ENCODE measurements at regions not wholly inside any gene's neighbourhood (a gene's known extent, or its start where the extent isn't known, plus 50 kb on each side); places are given as distances from the start of the nearest gene placed in this dataset.

DNA sequence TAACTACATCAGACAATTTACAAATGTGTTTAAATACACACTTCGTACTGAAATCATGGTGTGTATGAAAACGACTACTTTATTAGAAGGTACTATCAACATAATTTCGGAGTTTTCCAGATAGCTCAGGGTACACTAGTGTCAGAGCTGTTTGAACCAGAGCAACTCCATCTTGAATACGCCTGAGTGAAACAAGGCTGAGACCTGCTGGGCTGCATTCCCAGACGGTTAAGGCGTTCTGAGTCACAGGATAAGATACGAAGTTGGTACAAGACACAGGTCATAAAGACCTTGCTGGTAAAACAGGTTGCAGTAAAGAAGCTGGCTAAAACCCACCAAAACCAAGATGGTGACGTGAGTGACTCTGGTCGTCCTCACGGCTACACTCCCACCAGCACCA lies 167.6 kb downstream of the THBS2 start:
- no peak for TF ChIP-seq POLR2AphosphoS5 (IDR thresholded peaks at IDR 0.05)
- TF ChIP-seq EP300 (IDR thresholded peaks at IDR 0.05) = no peak
- TF ChIP-seq, protein P1, sequence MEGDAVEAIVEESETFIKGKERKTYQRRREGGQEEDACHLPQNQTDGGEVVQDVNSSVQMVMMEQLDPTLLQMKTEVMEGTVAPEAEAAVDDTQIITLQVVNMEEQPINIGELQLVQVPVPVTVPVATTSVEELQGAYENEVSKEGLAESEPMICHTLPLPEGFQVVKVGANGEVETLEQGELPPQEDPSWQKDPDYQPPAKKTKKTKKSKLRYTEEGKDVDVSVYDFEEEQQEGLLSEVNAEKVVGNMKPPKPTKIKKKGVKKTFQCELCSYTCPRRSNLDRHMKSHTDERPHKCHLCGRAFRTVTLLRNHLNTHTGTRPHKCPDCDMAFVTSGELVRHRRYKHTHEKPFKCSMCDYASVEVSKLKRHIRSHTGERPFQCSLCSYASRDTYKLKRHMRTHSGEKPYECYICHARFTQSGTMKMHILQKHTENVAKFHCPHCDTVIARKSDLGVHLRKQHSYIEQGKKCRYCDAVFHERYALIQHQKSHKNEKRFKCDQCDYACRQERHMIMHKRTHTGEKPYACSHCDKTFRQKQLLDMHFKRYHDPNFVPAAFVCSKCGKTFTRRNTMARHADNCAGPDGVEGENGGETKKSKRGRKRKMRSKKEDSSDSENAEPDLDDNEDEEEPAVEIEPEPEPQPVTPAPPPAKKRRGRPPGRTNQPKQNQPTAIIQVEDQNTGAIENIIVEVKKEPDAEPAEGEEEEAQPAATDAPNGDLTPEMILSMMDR (IDR thresholded peaks at IDR 0.05) = no peak
- TF ChIP-seq POLR2A (IDR thresholded peaks at IDR 0.05) = no peak
